ENCODE measurements at regions not wholly inside any gene's neighbourhood (a gene's known extent, or its start where the extent isn't known, plus 50 kb on each side); places are given as distances from the start of the nearest gene placed in this dataset.

DNA sequence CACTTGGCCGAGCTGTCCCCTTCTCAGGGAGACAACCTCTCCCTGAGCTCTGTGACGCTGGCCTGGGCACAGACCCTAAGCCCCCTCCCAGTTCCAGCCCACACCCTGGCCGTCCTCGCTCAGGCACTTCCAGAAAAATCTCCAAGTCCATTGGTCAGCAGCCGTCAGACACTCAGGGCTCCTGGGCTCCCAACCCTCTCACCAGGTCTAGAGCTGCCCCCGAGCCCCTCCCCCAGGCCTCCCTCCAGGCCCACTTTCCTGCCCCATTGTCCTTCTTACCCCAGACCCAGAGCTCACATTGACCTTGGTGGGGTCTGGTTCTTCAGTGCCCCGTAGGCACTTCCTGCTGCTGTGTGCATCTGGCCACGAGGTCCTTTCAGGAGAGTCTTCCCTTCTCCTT lies 249.3 kb upstream of the RTL1 start:
- ChIA-PET CTCF (no interaction called here), POLR2A (no interaction called here)

GRCh38 chr14:101153691-101154090 lies 250.2 kb upstream of the RTL1 start:
- ChIA-PET CTCF (no interaction called here), POLR2A (no interaction called here)

DNA sequence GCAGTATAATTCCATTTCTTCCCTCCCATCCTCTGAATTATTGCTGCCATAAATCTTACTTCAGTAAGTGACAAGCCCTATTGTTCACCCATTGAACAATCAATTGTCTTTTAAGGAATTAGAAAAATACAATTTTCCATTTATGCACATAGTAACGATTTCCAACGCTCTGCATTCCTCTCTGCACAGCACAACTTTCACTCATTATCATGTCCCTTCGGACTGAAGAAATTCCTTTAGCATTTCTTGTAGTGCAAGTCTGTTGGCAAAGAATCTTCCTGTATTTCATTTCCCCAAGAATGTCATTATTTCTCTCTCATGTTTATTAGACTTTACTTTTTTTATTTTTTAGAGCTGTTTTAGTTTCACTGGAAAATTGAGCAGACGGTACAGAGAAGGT lies 252.1 kb upstream of the RTL1 start:
- ChIA-PET CTCF (no interaction called here), POLR2A (no interaction called here)

DNA sequence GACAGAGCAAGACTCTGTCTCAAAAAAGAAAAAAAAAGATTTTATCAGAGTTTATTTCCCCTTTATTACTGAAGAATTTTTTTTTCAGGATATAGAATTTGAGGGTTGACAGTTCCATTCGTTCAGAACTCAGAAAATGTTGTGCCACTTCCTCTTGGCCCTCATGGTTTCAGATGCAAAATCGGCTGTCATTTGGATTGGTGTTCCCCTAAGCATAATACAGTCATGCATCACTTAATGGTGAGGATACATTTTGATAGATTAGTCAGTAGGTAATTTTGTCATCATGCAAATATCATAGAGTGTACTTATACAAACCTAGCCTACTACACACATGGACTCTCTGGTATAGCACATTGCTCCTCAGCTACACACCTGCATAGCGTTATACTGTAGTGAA lies 263.9 kb upstream of the RTL1 start:
- ChIA-PET CTCF (no interaction called here), POLR2A (no interaction called here)

DNA sequence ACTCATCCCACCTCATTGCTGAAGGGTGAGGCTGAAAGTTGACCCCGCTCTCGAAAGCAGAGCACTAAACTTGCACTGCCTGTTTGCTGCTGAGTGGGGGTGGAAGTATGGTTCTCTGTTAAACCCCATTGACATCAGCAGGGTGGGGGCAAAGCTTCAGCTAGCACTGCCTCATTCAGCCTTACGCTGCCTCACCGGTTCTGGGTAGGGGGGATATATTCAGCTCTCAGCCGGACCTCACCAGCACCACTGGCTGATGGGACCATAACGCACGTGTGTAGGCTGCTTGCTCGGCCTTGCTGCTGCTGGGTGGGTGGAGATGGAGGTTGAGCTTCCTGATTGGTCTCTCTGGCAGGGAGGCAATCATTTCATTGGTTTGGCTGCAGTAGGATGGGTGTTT lies 265.7 kb upstream of the RTL1 start:
- CTCF ChIA-PET = no interaction called here
- POLR2A ChIA-PET = no interaction called here

DNA sequence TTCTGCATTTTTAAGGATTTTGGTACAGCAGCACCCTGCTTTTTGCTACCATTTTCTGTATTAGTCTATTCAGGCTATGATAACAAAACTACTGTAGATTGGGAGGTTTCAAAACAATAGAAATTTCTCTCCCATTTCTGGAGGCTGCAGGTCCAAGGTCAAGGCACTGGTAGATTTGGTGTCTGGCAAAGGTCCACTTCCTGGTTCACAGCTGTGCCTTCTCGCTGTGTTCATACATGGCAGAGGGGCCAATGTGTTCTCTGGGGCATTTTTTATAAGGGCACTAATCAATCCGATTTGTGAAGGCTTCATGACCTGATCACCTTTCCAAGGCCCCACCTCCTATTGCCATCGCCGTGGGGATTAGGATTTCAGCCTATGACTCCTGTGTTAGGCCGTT lies 268.1 kb upstream of the RTL1 start:
- ChIA-PET CTCF (no interaction called here), POLR2A (no interaction called here)

- ChIA-PET POLR2A (no interaction called here), CTCF (no interaction called here)
These were observed 270.4 kb upstream of the RTL1 start for GRCh38 chr14:101173698-101174521.

GRCh38 chr14:101174522-101174838 lies 271.0 kb upstream of the RTL1 start:
- ChIA-PET CTCF (no interaction called here), POLR2A (no interaction called here)

DNA sequence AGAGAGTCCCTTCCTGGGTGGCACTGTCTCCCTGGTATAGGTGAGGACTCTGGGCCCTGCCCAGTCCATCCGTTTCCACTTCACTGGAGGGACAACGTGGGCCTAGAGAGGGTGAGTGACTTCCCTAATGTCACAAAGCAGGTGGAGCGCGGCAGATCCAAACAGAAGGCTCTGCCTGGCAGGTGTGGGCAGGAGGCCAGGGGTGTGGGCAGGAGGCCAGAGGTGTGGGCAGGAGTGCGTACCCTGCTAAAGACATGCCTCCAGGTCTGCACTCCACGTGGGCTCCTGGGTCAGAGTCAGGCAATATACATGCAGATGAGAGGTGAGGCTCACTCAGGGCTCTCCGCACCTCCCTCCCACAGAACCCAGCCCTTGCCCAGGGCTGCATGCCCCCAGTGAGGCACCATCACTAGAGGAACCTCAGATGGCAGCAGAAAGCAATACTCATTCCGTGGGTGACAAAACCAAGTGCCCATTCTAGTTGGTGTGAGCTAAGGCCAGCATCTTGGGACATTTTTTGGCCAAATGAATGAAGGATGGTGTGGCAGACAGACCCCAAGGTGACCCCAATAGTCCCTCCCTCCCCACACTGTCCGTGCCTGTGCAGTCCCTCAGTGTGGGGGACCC lies 271.6 kb upstream of the RTL1 start:
- POLR2A ChIA-PET = no interaction called here
- CTCF ChIA-PET = no interaction called here

DNA sequence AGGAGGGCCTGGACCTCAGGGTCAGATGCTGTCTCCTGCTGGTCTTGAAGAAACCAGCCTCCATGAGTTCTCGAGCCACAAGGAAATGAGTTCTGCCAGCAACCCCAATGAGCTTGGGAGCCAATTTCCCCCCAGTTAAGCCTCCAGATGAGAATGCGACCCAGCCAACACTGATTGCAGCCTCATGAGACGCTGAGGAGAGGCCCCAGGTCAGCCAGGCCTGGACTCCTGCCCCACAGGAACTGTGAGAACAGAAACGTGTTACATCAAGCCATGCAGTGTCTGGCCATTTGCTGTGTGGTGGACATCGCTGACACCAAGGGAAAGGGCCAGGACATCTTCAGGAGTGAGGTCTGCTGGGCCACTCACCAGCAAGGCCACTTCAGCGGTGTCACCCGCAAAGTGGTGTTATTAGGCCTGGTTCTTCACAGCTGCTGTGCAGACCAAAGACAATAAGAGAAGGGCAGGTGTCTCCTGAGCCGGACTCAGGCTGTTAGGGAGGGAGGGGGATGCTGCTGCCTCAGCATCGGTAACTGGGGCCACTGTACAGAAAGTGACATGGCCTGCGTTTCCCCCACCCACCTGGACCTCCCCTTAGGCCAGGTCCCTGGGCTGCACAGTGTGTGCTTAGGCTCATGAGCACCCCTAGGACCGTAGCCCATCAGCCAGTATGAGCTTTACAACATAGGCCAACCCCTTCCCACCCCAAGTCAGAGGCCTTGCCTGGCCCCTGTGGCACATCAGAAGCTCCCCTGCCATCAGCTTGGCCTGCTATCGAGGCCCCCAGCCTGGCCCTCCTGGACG lies 272.4 kb upstream of the RTL1 start:
- ChIA-PET CTCF (no interaction called here), POLR2A (no interaction called here)

- ChIA-PET CTCF (no interaction called here), POLR2A (no interaction called here)
These were observed 273.1 kb upstream of the RTL1 start for GRCh38 chr14:101176535-101177205.

GRCh38 chr14:101177301-101177971 lies 273.9 kb upstream of the RTL1 start:
- POLR2A ChIA-PET = no interaction called here
- CTCF ChIA-PET = no interaction called here

DNA sequence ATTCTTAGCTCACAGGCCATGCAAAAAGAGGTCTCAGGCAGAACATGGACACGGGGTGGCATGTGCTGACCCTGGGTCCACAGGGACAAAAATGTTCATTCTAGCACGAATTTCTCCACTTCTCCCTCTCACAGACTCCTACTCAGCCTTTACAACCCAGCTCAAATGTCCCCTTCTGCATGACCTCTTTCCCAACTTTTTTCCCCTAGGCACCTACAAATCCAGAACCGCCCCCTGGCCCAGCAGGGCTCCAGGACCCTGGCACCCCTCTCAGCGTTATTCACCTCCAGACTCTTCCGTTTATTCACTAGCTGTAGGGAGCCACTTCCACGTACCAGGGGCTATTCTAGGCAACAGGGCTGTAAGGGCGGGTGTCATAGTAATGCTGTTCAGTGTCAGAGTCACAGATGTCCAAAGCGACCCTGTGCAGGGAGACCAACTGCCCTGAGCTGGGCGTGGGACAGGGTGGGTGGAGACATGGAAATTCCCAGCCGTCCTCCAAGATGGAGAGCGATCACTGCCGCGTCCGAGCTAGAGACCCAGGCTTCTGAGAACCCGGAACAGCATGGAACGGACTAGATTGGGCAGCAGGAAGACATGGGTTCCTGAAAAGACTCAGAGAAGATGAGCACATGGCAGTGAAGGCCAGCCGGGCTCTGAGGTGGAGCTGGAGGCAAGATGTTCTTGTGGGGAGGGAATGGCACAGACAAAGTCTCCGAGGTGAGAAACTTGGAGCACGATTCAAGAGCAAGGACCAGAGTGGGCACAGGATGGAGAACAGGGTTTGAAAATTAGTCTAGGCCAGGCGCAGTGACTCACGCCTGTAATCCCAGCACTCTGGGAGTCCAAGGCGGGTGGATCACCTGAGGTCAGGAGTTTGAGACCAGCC lies 274.9 kb upstream of the RTL1 start:
- POLR2A ChIA-PET = no interaction called here
- CTCF ChIA-PET = no interaction called here

- CTCF ChIA-PET = no interaction called here
- POLR2A ChIA-PET = no interaction called here
These were observed 276.2 kb upstream of the RTL1 start for GRCh38 chr14:101179691-101180211.

- ChIA-PET CTCF (no interaction called here), POLR2A (no interaction called here)
These were observed 278.2 kb upstream of the RTL1 start for GRCh38 chr14:101181446-101182313.

GRCh38 chr14:101182476-101182875 lies 279.0 kb upstream of the RTL1 start:
- POLR2A ChIA-PET = no interaction called here

GRCh38 chr14:101183376-101184103 lies 280.0 kb upstream of the RTL1 start:
- CTCF ChIA-PET = no interaction called here
- POLR2A ChIA-PET = no interaction called here

More at GRCh38 chr14:101182476-101182875, 279.0 kb upstream of the RTL1 start:
- CTCF ChIA-PET = no interaction called here

DNA sequence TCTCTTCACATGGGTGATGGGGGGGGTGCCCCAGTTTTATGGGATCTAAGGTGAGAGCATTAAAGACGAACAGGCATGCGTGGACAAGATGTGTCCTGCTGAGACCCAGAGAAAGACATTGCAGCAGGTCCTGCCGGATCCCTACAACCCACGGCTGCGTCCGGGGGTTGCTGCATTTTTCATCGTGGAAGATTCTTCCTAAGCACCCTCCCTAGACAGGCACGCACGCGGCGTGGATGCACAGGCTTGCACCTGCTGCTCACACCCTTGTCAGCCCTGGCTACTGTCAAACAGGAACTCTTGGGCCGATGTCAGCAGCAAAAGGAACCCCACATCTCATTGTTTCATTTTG lies 280.6 kb upstream of the RTL1 start:
- ChIA-PET CTCF (no interaction called here), POLR2A (no interaction called here)

All from activated CD8-positive, alpha-beta memory T cell treated with anti-CD3 and anti-CD28 coated beads for 36 hours (primary cell).